ENCODE measurements at regions not wholly inside any gene's neighbourhood (a gene's known extent, or its start where the extent isn't known, plus 50 kb on each side); places are given as distances from the start of the nearest gene placed in this dataset.

GRCh38 chr4:111268769-111269414, 646.0 kb upstream of the PITX2 start:
- CTCF ChIA-PET, result no interaction called here

GRCh38 chr4:111269439-111269838, 646.6 kb upstream of the PITX2 start:
- POLR2A ChIA-PET, result no interaction called here
- no peaks in the 10 kb centered on the region for H3K27me3 ChIP-seq (replicated peaks; ENCODE audit: control insufficient read depth, insufficient read depth, low read length)
- Mint-ChIP-seq H3K27me3 (ENCODE audit: insufficient read depth, unreplicated experiment) (no peaks in the 10 kb centered on the region), H3K4me1 (ENCODE audit: low read depth, unreplicated experiment) (peaks cover 27% of the 10 kb centered on the region), H3K9me3 (ENCODE audit: unreplicated experiment) (no peaks in the 10 kb centered on the region), H3K36me3 (ENCODE audit: insufficient read depth, unreplicated experiment) (no peaks in the 10 kb centered on the region), H3K4me3 (ENCODE audit: unreplicated experiment) (peak overlapping the region; percentile 63), H3K27ac (ENCODE audit: unreplicated experiment) (peak overlapping the region; percentile 90)
- CTCF ChIA-PET, result no interaction called here
- TF ChIP-seq, protein P1, sequence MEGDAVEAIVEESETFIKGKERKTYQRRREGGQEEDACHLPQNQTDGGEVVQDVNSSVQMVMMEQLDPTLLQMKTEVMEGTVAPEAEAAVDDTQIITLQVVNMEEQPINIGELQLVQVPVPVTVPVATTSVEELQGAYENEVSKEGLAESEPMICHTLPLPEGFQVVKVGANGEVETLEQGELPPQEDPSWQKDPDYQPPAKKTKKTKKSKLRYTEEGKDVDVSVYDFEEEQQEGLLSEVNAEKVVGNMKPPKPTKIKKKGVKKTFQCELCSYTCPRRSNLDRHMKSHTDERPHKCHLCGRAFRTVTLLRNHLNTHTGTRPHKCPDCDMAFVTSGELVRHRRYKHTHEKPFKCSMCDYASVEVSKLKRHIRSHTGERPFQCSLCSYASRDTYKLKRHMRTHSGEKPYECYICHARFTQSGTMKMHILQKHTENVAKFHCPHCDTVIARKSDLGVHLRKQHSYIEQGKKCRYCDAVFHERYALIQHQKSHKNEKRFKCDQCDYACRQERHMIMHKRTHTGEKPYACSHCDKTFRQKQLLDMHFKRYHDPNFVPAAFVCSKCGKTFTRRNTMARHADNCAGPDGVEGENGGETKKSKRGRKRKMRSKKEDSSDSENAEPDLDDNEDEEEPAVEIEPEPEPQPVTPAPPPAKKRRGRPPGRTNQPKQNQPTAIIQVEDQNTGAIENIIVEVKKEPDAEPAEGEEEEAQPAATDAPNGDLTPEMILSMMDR (IDR thresholded peaks at IDR 0.05; ENCODE audit: insufficient read depth in 1 of 2, low read depth in 1 of 2, low read length in 1 of 2, severe bottlenecking in 1 of 2, unreplicated experiment in 1 of 2), result no peak
- peak in 1 of 2 experiments; percentile 34 for DNase-seq
- intact Hi-C loops (cut with micrococcal nuclease; ENCODE audit: unreplicated experiment), result loop anchor here (1.0 to 10.0 kb wide), 2 partner anchors 14 to 295 kb away; no protein-coding TSS in a partner anchor
- H3K36me3 ChIP-seq (ENCODE audit: control insufficient read depth, insufficient read depth, low read length), result no peaks in the 10 kb centered on the region
- BruUV-seq (replicated peaks), result no TSS peak
- peaks cover 20% of the 10 kb centered on the region for H3K4me1 ChIP-seq
- H3K9me3 ChIP-seq, result no peaks in the 10 kb centered on the region
- no peak overlapping the region for H3K4me3 ChIP-seq (ENCODE audit: low read depth, low read length)

More at GRCh38 chr4:111268769-111269414, 646.0 kb upstream of the PITX2 start:
- intact Hi-C loops (cut with micrococcal nuclease; ENCODE audit: unreplicated experiment), result loop anchor here (1.0 to 10.0 kb wide), 2 partner anchors 14 to 294 kb away; no protein-coding TSS in a partner anchor
- H3K4me1 ChIP-seq, result peaks cover 20% of the 10 kb centered on the region
- TF ChIP-seq, protein P1 (IDR thresholded peaks at IDR 0.05; ENCODE audit: insufficient read depth in 1 of 2, low read depth in 1 of 2, low read length in 1 of 2, severe bottlenecking in 1 of 2, unreplicated experiment in 1 of 2), result no peak
- no peak for DNase-seq
- no peaks in the 10 kb centered on the region for H3K27me3 ChIP-seq (replicated peaks; ENCODE audit: control insufficient read depth, insufficient read depth, low read length)
- H3K9me3 Mint-ChIP-seq (ENCODE audit: unreplicated experiment), result no peaks in the 10 kb centered on the region
- POLR2A ChIA-PET, result no interaction called here
- no peaks in the 10 kb centered on the region for H3K36me3 Mint-ChIP-seq (ENCODE audit: insufficient read depth, unreplicated experiment)
- no peak overlapping the region for H3K4me3 ChIP-seq (ENCODE audit: low read depth, low read length)
- BruUV-seq (replicated peaks), result no TSS peak
- no peaks in the 10 kb centered on the region for H3K36me3 ChIP-seq (ENCODE audit: control insufficient read depth, insufficient read depth, low read length)
- H3K4me1 Mint-ChIP-seq (ENCODE audit: low read depth, unreplicated experiment), result peaks cover 31% of the 10 kb centered on the region
- H3K4me3 Mint-ChIP-seq (ENCODE audit: unreplicated experiment), result peak overlapping the region; percentile 63
- H3K9me3 ChIP-seq, result no peaks in the 10 kb centered on the region
- H3K27ac Mint-ChIP-seq (ENCODE audit: unreplicated experiment), result peak overlapping the region; percentile 90
- no peaks in the 10 kb centered on the region for H3K27me3 Mint-ChIP-seq (ENCODE audit: insufficient read depth, unreplicated experiment)

- Mint-ChIP-seq H3K27ac (ENCODE audit: unreplicated experiment) (no peak overlapping the region), H3K4me3 (ENCODE audit: unreplicated experiment) (no peak overlapping the region), H3K4me1 (ENCODE audit: low read depth, unreplicated experiment) (peaks cover 16% of the 10 kb centered on the region), H3K9me3 (ENCODE audit: unreplicated experiment) (no peaks in the 10 kb centered on the region), H3K36me3 (ENCODE audit: insufficient read depth, unreplicated experiment) (no peaks in the 10 kb centered on the region), H3K27me3 (ENCODE audit: insufficient read depth, unreplicated experiment) (peaks cover 5% of the 10 kb centered on the region)
- Histone ChIP-seq H3K36me3 (ENCODE audit: control insufficient read depth, insufficient read depth, low read length) (no peaks in the 10 kb centered on the region), H3K9me3 (no peaks in the 10 kb centered on the region), H3K4me1 (peaks cover 12% of the 10 kb centered on the region), H3K4me3 (ENCODE audit: low read depth, low read length) (no peak overlapping the region), H3K27me3 (replicated peaks; ENCODE audit: control insufficient read depth, insufficient read depth, low read length) (no peaks in the 10 kb centered on the region)
- BruUV-seq (replicated peaks), result no TSS peak
- POLR2A ChIA-PET, result no interaction called here
- TF ChIP-seq, protein P1 (IDR thresholded peaks at IDR 0.05; ENCODE audit: insufficient read depth in 1 of 2, low read depth in 1 of 2, low read length in 1 of 2, severe bottlenecking in 1 of 2, unreplicated experiment in 1 of 2), result no peak
- CTCF ChIA-PET, result no interaction called here
- DNase-seq, result no peak
- intact Hi-C loops (cut with micrococcal nuclease; ENCODE audit: unreplicated experiment), result no loop called here
Observed at GRCh38 chr4:111274060-111274459, 651.2 kb upstream of the PITX2 start.
